ENCODE measurements at regions not wholly inside any gene's neighbourhood (a gene's known extent, or its start where the extent isn't known, plus 50 kb on each side); places are given as distances from the start of the nearest gene placed in this dataset.

- DNase-seq (ENCODE audit: low spot score): no peak
- intact Hi-C loops (cut with micrococcal nuclease; ENCODE audit: unreplicated experiment): no loop called here
- H3K4me2 ChIP-seq (ENCODE audit: low read length): no peak overlapping the region
- no peaks in the 10 kb centered on the region for H3K36me3 ChIP-seq (ENCODE audit: insufficient read depth, low read length)
- no peaks in the 10 kb centered on the region for H3K9me3 ChIP-seq (ENCODE audit: low read length)
- no peaks in the 10 kb centered on the region for H3K9me2 ChIP-seq (ENCODE audit: insufficient read depth, low read length)
- H3K27ac ChIP-seq (ENCODE audit: low read depth, low read length, poor library complexity, severe bottlenecking): no peak overlapping the region
- H3K4me3 ChIP-seq (ENCODE audit: low read depth, low read length, poor library complexity, severe bottlenecking): no peak overlapping the region
- H3K4me1 ChIP-seq (ENCODE audit: insufficient read depth, low read length, poor library complexity, severe bottlenecking): no peaks in the 10 kb centered on the region
- no TSS peak for BruUV-seq (replicated peaks)
- no peak for TF ChIP-seq CTCF (conservative IDR thresholded peaks at IDR 0.05; ENCODE audit: low read length)
- TF ChIP-seq EZH2phosphoT487 (IDR thresholded peaks at IDR 0.05; ENCODE audit: borderline replicate concordance, low read depth, low read length): no peak
- no peaks in the 10 kb centered on the region for H3K79me2 ChIP-seq (ENCODE audit: insufficient read depth, low read depth, low read length)
- ChIA-PET CTCF (ENCODE audit: unreplicated experiment) (no interaction called here), POLR2A (no interaction called here)
- no peak overlapping the region for H2AFZ ChIP-seq (ENCODE audit: low read length)
- H4K20me1 ChIP-seq (ENCODE audit: insufficient read depth, low read length): no peaks in the 10 kb centered on the region
Observed at GRCh38 chrX:139196890-139197289, 333.6 kb upstream of the F9 start.

- Histone ChIP-seq H4K20me1 (ENCODE audit: insufficient read depth, low read length) (no peaks in the 10 kb centered on the region), H3K4me3 (ENCODE audit: low read depth, low read length, poor library complexity, severe bottlenecking) (no peak overlapping the region), H3K9me3 (ENCODE audit: low read length) (no peaks in the 10 kb centered on the region), H3K36me3 (ENCODE audit: insufficient read depth, low read length) (no peaks in the 10 kb centered on the region), H3K4me2 (ENCODE audit: low read length) (no peak overlapping the region), H2AFZ (ENCODE audit: low read length) (no peak overlapping the region), H3K27ac (ENCODE audit: low read depth, low read length, poor library complexity, severe bottlenecking) (no peak overlapping the region), H3K9me2 (ENCODE audit: insufficient read depth, low read length) (no peaks in the 10 kb centered on the region), H3K79me2 (ENCODE audit: insufficient read depth, low read depth, low read length) (no peaks in the 10 kb centered on the region), H3K4me1 (ENCODE audit: insufficient read depth, low read length, poor library complexity, severe bottlenecking) (no peaks in the 10 kb centered on the region)
- ChIA-PET POLR2A (no interaction called here), CTCF (ENCODE audit: unreplicated experiment) (no interaction called here)
- intact Hi-C loops (cut with micrococcal nuclease; ENCODE audit: unreplicated experiment): no loop called here
- no peak for TF ChIP-seq EZH2phosphoT487 (IDR thresholded peaks at IDR 0.05; ENCODE audit: borderline replicate concordance, low read depth, low read length)
- no peak for TF ChIP-seq CTCF (conservative IDR thresholded peaks at IDR 0.05; ENCODE audit: low read length)
- no peak for DNase-seq (ENCODE audit: low spot score)
- no TSS peak for BruUV-seq (replicated peaks)
Observed at GRCh38 chrX:139194571-139195280, 335.8 kb upstream of the F9 start.

GRCh38 chrX:139192386-139192961 lies 338.1 kb upstream of the F9 start:
- Histone ChIP-seq H3K4me1 (ENCODE audit: insufficient read depth, low read length, poor library complexity, severe bottlenecking) (no peaks in the 10 kb centered on the region), H3K9me3 (ENCODE audit: low read length) (no peaks in the 10 kb centered on the region), H3K9me2 (ENCODE audit: insufficient read depth, low read length) (no peaks in the 10 kb centered on the region), H3K79me2 (ENCODE audit: insufficient read depth, low read depth, low read length) (no peaks in the 10 kb centered on the region), H4K20me1 (ENCODE audit: insufficient read depth, low read length) (no peaks in the 10 kb centered on the region), H3K36me3 (ENCODE audit: insufficient read depth, low read length) (no peaks in the 10 kb centered on the region), H3K4me2 (ENCODE audit: low read length) (no peak overlapping the region), H2AFZ (ENCODE audit: low read length) (no peak overlapping the region), H3K4me3 (ENCODE audit: low read depth, low read length, poor library complexity, severe bottlenecking) (no peak overlapping the region), H3K27ac (ENCODE audit: low read depth, low read length, poor library complexity, severe bottlenecking) (no peak overlapping the region)
- TF ChIP-seq CTCF (conservative IDR thresholded peaks at IDR 0.05; ENCODE audit: low read length) (no peak), EZH2phosphoT487 (IDR thresholded peaks at IDR 0.05; ENCODE audit: borderline replicate concordance, low read depth, low read length) (no peak)
- ChIA-PET CTCF (ENCODE audit: unreplicated experiment) (no interaction called here), POLR2A (no interaction called here)
- intact Hi-C loops (cut with micrococcal nuclease; ENCODE audit: unreplicated experiment): no loop called here
- DNase-seq (ENCODE audit: low spot score): no peak
- no TSS peak for BruUV-seq (replicated peaks)
